GM12892 (cell line): ENCODE measurements at regions not wholly inside any gene's neighbourhood (a gene's known extent, or its start where the extent isn't known, plus 50 kb on each side); places are given as distances from the start of the nearest gene placed in this dataset.

Experiments used
- DNase-seq: peaks from one replicate; pipeline ENCODE4 v3.0.0; 2011; ENCODE audit not compliant: insufficient read length
- FAIRE-seq: peaks from 2 replicates; lab custom pipeline; 2011; peaks lifted over from hg19 to GRCh38; lab: Jason Lieb, UNC
- POLR2A ChIP-seq: IDR thresholded peaks from 2 replicates; pipeline ENCODE4 v1.6.1; 2011; ENCODE audit warnings: low read depth, low read length, control low read depth
- POLR2AphosphoS5 ChIP-seq: IDR thresholded peaks from 2 replicates; pipeline ENCODE4 v1.6.1; 2011; ENCODE audit warnings: low read depth, low read length, control low read depth
- TAF1 ChIP-seq: IDR thresholded peaks from 2 replicates; pipeline ENCODE4 v1.6.1; 2011; ENCODE audit warnings: low read depth, mild to moderate bottlenecking, control low read depth, low read length, borderline replicate concordance

GRCh38 chr13:79749566-79749965, 268.6 kb downstream of the NDFIP2 start:
- DNase-seq, result no peak
- no peak for FAIRE-seq
- TF ChIP-seq POLR2A (no peak), POLR2AphosphoS5 (no peak), TAF1 (no peak)

GRCh38 chr13:79745081-79745480, 264.1 kb downstream of the NDFIP2 start:
- no peak for DNase-seq
- TF ChIP-seq TAF1 (no peak), POLR2A (no peak), POLR2AphosphoS5 (no peak)
- FAIRE-seq, result no peak

DNA sequence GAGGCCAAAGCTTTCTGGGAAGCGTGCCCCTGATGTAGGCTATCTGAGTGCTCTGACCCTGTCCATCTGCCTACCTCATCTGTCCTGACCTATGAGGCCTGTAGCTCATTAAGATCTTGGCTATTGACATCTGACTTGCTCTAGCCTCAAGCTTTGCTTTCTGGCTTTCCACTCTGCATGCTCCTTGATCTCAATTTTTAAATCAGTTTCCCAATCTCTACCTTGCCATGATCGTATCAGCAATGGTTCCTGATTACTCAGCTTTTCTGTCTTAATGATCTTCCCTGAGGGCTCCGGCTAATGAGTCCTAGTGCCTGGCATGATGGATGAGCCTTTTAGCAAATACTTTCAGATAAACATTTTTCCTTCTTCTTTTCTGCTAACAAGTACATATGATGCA, 262.0 kb downstream of the NDFIP2 start:
- FAIRE-seq (no peak), DNase-seq (no peak)
- TF ChIP-seq POLR2A (no peak), TAF1 (no peak), POLR2AphosphoS5 (no peak)

DNA sequence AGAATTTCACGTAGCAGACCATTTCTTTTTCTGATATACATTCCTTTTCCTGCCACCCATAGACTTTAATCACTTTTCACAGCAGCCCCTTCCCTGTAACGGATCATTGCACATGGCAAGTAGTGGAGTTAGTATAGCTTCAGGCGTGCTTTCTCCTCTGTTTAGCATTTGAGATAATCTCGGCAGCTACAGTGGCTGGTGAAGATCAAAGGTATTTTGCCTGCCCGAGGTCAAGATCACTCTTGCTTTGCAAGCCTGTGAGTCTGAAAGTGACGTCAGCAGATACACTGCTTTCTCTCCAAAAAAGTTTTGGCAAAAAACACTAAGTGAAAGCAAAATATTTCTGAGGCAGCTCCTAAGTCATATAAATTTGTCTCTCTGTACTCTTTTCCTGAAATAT, 260.0 kb downstream of the NDFIP2 start:
- FAIRE-seq (no peak), DNase-seq (no peak)
- TF ChIP-seq TAF1 (no peak), POLR2A (no peak), POLR2AphosphoS5 (no peak)

GRCh38 chr13:79736356-79736755, 255.4 kb downstream of the NDFIP2 start:
- FAIRE-seq (no peak), DNase-seq (no peak)
- TF ChIP-seq POLR2A, result no peak
- no peak for TF ChIP-seq TAF1
- no peak for TF ChIP-seq POLR2AphosphoS5

GRCh38 chr13:79735228-79735627, 254.3 kb downstream of the NDFIP2 start:
- TF ChIP-seq TAF1 (no peak), POLR2A (no peak), POLR2AphosphoS5 (no peak)
- no peak for DNase-seq
- FAIRE-seq, result no peak

- DNase-seq (no peak), FAIRE-seq (no peak)
- TF ChIP-seq POLR2AphosphoS5 (no peak), POLR2A (no peak), TAF1 (no peak)
Measured at GRCh38 chr13:79727086-79727485, 246.1 kb downstream of the NDFIP2 start.

DNA sequence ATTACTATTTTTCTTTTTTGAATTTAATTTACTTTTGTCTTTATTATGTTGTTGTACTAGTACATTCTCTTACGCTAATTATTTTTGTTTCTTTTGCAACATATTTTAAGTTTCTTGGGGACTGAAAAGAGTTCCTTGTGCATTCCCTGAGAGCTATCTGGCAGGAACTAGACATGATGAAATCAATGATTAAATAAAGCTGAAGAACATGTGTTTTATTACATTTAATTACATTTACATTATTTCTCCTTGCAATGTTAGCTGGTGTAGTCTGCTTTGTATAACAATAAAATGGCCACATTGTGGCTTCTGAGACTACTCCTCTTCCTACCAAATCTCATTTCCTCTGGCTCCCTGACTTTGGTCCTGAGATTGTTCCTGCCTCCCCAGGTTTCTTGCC, 244.9 kb downstream of the NDFIP2 start:
- no peak for FAIRE-seq
- no peak for DNase-seq
- TF ChIP-seq TAF1 (no peak), POLR2A (no peak), POLR2AphosphoS5 (no peak)

- TF ChIP-seq POLR2AphosphoS5 (no peak), TAF1 (no peak), POLR2A (no peak)
- DNase-seq (no peak), FAIRE-seq (no peak)
Measured at GRCh38 chr13:79724348-79725103, 243.6 kb downstream of the NDFIP2 start.

DNA sequence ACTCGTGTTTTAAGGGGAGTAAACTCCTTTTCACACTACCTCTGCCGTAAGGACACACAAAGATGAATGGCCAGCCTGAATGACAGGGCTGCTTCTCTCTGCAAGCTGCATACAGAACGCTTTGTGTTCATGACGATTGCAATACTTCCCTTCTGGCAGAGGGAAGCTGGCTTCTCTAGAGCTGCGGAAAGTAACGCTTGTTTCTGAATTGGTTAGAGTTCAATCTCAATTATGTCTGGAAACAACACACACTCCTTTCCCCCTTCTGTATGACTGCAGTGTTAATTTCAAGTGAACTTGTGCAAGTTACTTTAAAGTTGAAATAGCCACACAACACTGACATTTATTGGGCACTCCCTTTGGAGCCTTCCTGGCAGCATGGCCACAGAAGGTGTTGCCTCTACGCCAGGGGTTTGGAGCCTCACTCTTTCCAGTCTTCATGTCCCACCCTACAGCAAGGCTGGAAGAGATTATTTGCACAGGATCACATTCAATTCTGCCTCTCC, 242.6 kb downstream of the NDFIP2 start:
- no peak for DNase-seq
- no peak for FAIRE-seq
- TF ChIP-seq POLR2A, result no peak
- TF ChIP-seq POLR2AphosphoS5, result no peak
- TF ChIP-seq TAF1, result no peak

GRCh38 chr13:79722885-79723445, 242.0 kb downstream of the NDFIP2 start:
- FAIRE-seq (no peak), DNase-seq (no peak)
- no peak for TF ChIP-seq POLR2AphosphoS5
- TF ChIP-seq TAF1, result no peak
- no peak for TF ChIP-seq POLR2A

GRCh38 chr13:79716191-79716590, 235.2 kb downstream of the NDFIP2 start:
- FAIRE-seq (no peak), DNase-seq (no peak)
- no peak for TF ChIP-seq POLR2AphosphoS5
- TF ChIP-seq POLR2A, result no peak
- TF ChIP-seq TAF1, result no peak

DNA sequence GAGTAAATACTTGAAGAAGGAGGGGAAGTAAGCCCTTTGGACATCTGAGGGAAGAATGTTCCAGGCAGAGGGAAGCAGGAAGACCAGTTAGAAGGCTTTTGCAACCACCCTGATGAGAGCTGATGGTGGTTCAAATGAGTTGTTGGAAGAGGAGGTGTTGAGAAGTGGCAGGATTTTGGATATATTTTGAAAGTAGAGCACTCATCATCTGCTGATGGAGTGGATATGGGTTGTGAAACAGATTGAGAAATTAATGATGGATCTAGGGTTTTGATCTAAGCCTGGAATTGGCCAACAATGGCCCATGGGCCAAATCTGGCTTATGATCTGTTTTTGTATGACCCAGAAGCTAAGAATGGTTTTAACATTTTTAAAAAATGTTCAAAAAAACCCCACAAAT, 230.7 kb downstream of the NDFIP2 start:
- no peak for DNase-seq
- TF ChIP-seq POLR2AphosphoS5 (no peak), TAF1 (no peak), POLR2A (no peak)

DNA sequence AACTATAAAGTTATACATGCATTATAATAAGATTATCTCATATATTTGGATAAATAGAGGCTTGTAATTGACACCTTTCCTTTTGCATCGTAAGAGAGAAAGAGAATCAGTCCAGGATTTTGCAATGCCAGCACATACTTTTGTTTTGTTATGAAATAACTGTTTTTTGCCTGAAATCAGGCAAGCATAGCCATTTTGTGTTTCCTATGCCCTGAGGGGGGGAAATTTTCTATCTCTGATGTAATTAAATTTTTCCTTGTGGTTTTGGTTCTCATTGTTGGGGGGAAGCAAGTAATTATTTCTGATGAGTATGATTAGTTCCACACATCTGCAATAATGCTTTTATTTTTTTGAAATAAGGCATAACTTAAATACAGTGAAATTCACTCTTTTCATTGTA, 229.4 kb downstream of the NDFIP2 start:
- FAIRE-seq (no peak), DNase-seq (no peak)
- TF ChIP-seq TAF1, result no peak
- no peak for TF ChIP-seq POLR2A
- no peak for TF ChIP-seq POLR2AphosphoS5

More for the DNA sequence above, 230.7 kb downstream of the NDFIP2 start:
- no peak for FAIRE-seq
